Kidney (tissue), 13 donors: ENCODE measurements at regions not wholly inside any gene's neighbourhood (a gene's known extent, or its start where the extent isn't known, plus 50 kb on each side); places are given as distances from the start of the nearest gene placed in this dataset.

ENCODE experiments used
- DNase-seq, 5 donors: peaks; one replicate each; pipeline ENCODE4 v3.0.0-alpha.2; 2013 to 2020
- FAIRE-seq: peaks from 2 replicates; lab custom pipeline; 2012; peaks lifted over from hg19 to GRCh38; lab: Jason Lieb, UNC
- H3K27ac ChIP-seq, 2 donors: one replicate each; pipeline ENCODE4 v1.7.0; 2013; ENCODE audit warnings: low read depth in 2 of 2, low read length in 2 of 2, inconsistent platforms in 1 of 2
- H3K27me3 ChIP-seq: one replicate; pipeline ENCODE4 v1.7.1; 2013; ENCODE audit warnings: low read length, inconsistent platforms; ENCODE audit not compliant: control insufficient read depth, insufficient read depth
- H3K36me3 ChIP-seq, 3 donors: one replicate each; pipeline versions ENCODE4 v1.7.0 to v1.7.1; 2013; ENCODE audit warnings: low read length in 3 of 3, control low read depth in 1 of 3, inconsistent platforms in 1 of 3; ENCODE audit not compliant: insufficient read depth in 3 of 3, control insufficient read depth in 2 of 3
- H3K4me1 ChIP-seq, 3 donors: one replicate each; pipeline versions ENCODE4 v1.7.0 to v1.7.1; 2013; ENCODE audit warnings: low read length in 3 of 3, inconsistent platforms in 1 of 3, low read depth in 1 of 3; ENCODE audit not compliant: control insufficient read depth in 2 of 3, insufficient read depth in 2 of 3
- H3K4me3 ChIP-seq, 3 donors: one replicate each; pipeline versions ENCODE4 v1.7.0 to v1.8.1; 2013; ENCODE audit warnings: low read length in 3 of 3, control low read depth in 1 of 3, inconsistent platforms in 1 of 3
- H3K9ac ChIP-seq, 3 donors: one replicate each; pipeline versions ENCODE4 v1.7.0 to v1.7.1; 2013; ENCODE audit warnings: low read length in 3 of 3, control low read depth in 1 of 3, inconsistent platforms in 1 of 3
- H3K9me3 ChIP-seq, 3 donors: one replicate each; pipeline versions ENCODE4 v1.7.0 to v1.7.1; 2013; ENCODE audit warnings: low read length in 3 of 3, control low read depth in 1 of 3, inconsistent platforms in 1 of 3; ENCODE audit not compliant: control insufficient read depth in 2 of 3, insufficient read depth in 1 of 3
- intact Hi-C: fragments of 100-400 bp; cut with DNase I; formaldehyde crosslinking; loops from one replicate; pipeline ENCODE4 v1.11.1; 2022
- TF ChIP-seq, protein P1 (sequence below): IDR thresholded peaks from 3 replicates; pipeline ENCODE4 v1.5.1; 2012; ENCODE audit warnings: mild to moderate bottlenecking, moderate library complexity, borderline replicate concordance; ENCODE audit not compliant: insufficient read depth; ENCODE audit errors: extremely low read depth
- donor health status: control.
- donor health status: control.
- donor health status: control.
- donor health status: control.
- donor health status: control.
- donor health status: DM: yes; HTN: yes; CAD: no.
- donor health status: Normal renal cell carcinoma (clear cell type).

DNA sequence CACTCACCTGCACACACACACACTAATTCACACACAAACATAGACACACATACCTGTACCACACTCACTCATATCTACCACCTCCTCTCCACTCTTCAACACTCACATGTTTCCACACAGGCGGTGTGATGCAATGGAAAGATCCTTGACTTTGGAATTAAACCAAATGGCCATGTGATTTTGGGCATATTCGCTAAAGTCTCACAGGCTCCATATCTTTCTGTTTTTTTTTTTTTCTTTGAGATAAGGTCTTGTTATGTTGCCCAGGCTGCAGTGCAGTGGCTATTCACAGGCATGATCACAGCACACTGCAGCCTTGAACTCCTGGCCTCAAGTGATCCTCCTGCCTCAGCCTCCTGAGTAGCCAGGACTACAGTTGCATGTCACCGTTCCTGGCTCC is 91.1 kb upstream of the MEX3C start:
- H3K36me3 ChIP-seq = no peaks in the 10 kb centered on the region
- TF ChIP-seq, protein P1, sequence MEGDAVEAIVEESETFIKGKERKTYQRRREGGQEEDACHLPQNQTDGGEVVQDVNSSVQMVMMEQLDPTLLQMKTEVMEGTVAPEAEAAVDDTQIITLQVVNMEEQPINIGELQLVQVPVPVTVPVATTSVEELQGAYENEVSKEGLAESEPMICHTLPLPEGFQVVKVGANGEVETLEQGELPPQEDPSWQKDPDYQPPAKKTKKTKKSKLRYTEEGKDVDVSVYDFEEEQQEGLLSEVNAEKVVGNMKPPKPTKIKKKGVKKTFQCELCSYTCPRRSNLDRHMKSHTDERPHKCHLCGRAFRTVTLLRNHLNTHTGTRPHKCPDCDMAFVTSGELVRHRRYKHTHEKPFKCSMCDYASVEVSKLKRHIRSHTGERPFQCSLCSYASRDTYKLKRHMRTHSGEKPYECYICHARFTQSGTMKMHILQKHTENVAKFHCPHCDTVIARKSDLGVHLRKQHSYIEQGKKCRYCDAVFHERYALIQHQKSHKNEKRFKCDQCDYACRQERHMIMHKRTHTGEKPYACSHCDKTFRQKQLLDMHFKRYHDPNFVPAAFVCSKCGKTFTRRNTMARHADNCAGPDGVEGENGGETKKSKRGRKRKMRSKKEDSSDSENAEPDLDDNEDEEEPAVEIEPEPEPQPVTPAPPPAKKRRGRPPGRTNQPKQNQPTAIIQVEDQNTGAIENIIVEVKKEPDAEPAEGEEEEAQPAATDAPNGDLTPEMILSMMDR = no peak
- no peaks in the 10 kb centered on the region for H3K27me3 ChIP-seq
- no peak for FAIRE-seq
- intact Hi-C loops = no loop called here
- H3K4me1 ChIP-seq = no peaks in the 10 kb centered on the region
- no peak overlapping the region for H3K27ac ChIP-seq
- H3K9me3 ChIP-seq = no peaks in the 10 kb centered on the region
- no peak overlapping the region for H3K4me3 ChIP-seq
- no peak for DNase-seq
- H3K9ac ChIP-seq = no peak overlapping the region

DNA sequence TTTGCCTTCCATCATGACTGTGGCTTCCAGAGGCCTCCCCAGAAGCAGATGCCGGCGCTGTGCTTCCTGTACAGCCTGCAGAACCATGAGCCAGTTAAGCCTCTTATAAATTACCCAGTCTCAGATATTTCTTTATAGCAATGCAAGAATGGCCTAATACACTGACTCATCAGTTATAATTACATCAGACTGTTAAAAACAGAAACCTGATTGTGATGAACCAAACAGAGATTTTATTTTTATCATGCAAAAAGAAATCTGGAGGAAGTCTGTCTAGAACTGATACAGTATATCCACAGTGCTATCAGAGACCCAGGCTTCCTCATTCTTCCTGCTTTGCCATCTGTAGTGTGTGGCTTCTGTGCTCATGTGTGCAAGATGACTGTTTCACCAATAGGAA is 93.4 kb upstream of the MEX3C start:
- Histone ChIP-seq H3K4me1 (no peaks in the 10 kb centered on the region), H3K9ac (no peak overlapping the region), H3K9me3 (no peaks in the 10 kb centered on the region), H3K36me3 (no peaks in the 10 kb centered on the region), H3K27ac (no peak overlapping the region), H3K4me3 (no peak overlapping the region), H3K27me3 (no peaks in the 10 kb centered on the region)
- DNase-seq (no peak), FAIRE-seq (no peak)
- TF ChIP-seq, protein P1 = no peak
- intact Hi-C loops = no loop called here

DNA sequence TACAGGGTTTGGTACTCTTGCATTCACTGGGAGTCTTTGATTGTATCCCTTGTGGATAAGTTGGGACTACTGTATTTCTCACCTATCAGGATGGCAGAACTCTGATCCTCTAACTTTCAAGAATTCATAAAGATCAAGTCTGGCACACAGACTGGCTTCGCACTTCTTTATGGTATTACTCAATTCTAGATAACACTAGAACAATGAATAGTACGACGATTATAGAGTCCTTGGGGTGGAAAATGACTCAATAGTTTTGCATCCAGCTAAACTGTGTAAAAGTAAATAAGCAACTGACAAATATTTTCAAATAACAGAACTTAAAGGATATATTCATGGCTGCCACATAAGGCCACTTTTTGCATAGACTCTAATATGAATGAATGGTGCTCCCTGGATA is 103.4 kb upstream of the MEX3C start:
- DNase-seq (no peak), FAIRE-seq (no peak)
- no peaks in the 10 kb centered on the region for H3K27me3 ChIP-seq
- peaks cover 0 to 4% (median 0%) of the 10 kb centered on the region in 3 donors for H3K9me3 ChIP-seq
- H3K36me3 ChIP-seq = no peaks in the 10 kb centered on the region
- intact Hi-C loops = no loop called here
- no peak overlapping the region for H3K9ac ChIP-seq
- H3K27ac ChIP-seq = no peak overlapping the region
- TF ChIP-seq, protein P1 = no peak
- H3K4me1 ChIP-seq = no peaks in the 10 kb centered on the region
- H3K4me3 ChIP-seq = no peak overlapping the region

DNA sequence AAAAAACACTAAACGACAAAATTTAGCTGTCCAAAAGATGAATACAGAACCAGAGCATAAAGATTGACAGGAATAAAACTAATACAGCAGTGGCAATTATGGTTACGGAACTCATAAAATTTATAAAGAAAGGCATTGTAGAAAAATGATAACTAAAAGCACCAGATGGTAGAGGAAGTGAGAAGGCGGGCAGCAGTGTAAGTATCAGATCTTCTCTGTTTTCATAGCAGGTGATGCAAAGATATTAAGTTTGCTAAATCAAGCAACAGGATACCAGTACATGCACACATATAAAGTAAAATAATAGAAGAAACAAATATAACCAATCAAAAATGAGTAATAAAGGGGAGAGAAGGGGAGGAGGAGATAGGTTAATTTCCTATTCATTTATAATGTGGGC is 103.9 kb upstream of the MEX3C start:
- Histone ChIP-seq H3K27ac (no peak overlapping the region), H3K4me1 (no peaks in the 10 kb centered on the region), H3K9ac (no peak overlapping the region), H3K4me3 (no peak overlapping the region), H3K27me3 (no peaks in the 10 kb centered on the region), H3K9me3 (peaks cover 0 to 4% (median 0%) of the 10 kb centered on the region in 3 donors), H3K36me3 (no peaks in the 10 kb centered on the region)
- TF ChIP-seq, protein P1 = no peak
- intact Hi-C loops = no loop called here
- DNase-seq (no peak), FAIRE-seq (no peak)
